PC-9 (cell line): ENCODE measurements at regions not wholly inside any gene's neighbourhood (a gene's known extent, or its start where the extent isn't known, plus 50 kb on each side); places are given as distances from the start of the nearest gene placed in this dataset.

Experiments used
- BruUV-seq: library from RNA; stranded (reverse); fragments of 400-500 nt; replicated peaks from 2 replicates; lab custom pipeline; 2021; lab: Mats Ljungman, UMichigan
- CTCF ChIA-PET: fragments of 300-600 bp; sonication (Branson Sonifier 250); formaldehyde crosslinking; loops from one replicate; lab custom pipeline; 2022; ENCODE audit warnings: antibody characterized with exemption; lab: Charles Lee
- POLR2A ChIA-PET: fragments of 300-600 bp; sonication (Branson Sonifier 250); formaldehyde crosslinking; loops from one replicate; lab custom pipeline; 2022; ENCODE audit warnings: antibody characterized with exemption; ENCODE audit not compliant: unreplicated experiment; lab: Charles Lee
- DNase-seq, 2 experiments: peaks; one replicate each; pipeline versions ENCODE4 v3.0.0 to v3.0.0-alpha.2; 2015 to 2022; ENCODE audit warnings: mixed read lengths in 1 of 2
- H2AFZ ChIP-seq: fragments of 200-600 bp; sonication (generic); 2 replicates; pipeline ENCODE4 v1.8.1; 2017; ENCODE audit warnings: antibody characterized with exemption
- H3F3A ChIP-seq: fragments of 200-600 bp; sonication (generic); 2 replicates; pipeline ENCODE4 v1.8.1; 2017; ENCODE audit warnings: antibody characterized with exemption, mild to moderate bottlenecking, low read depth; ENCODE audit not compliant: insufficient read depth
- H3K27ac ChIP-seq: fragments of 200-600 bp; sonication (generic); 2 replicates; pipeline ENCODE4 v1.6.1; 2016; ENCODE audit warnings: mixed run types
- H3K27me3 ChIP-seq: fragments of 200-600 bp; sonication (generic); 2 replicates; pipeline ENCODE4 v1.6.1; 2016; ENCODE audit warnings: low read depth, mixed run types; ENCODE audit not compliant: insufficient read depth
- H3K36me3 ChIP-seq: fragments of 200-600 bp; sonication (generic); 2 replicates; pipeline ENCODE4 v1.6.1; 2016; ENCODE audit warnings: low read depth, mixed run types
- H3K4me1 ChIP-seq: fragments of 200-600 bp; sonication (generic); replicated peaks from 2 replicates; pipeline ENCODE4 v1.6.1; 2016; ENCODE audit warnings: mixed run types; ENCODE audit not compliant: insufficient read depth
- H3K4me2 ChIP-seq: fragments of 200-600 bp; sonication (generic); 2 replicates; pipeline ENCODE4 v1.6.1; 2017; ENCODE audit warnings: mixed run types
- H3K4me3 ChIP-seq: fragments of 200-600 bp; sonication (generic); 2 replicates; pipeline ENCODE4 v1.6.1; 2016; ENCODE audit warnings: mixed run types
- H3K79me2 ChIP-seq: fragments of 200-600 bp; sonication (generic); 2 replicates; pipeline ENCODE4 v1.6.1; 2017; ENCODE audit warnings: low read depth, mixed run types
- H3K9me2 ChIP-seq: fragments of 200-600 bp; sonication (generic); 2 replicates; pipeline ENCODE4 v1.8.1; 2017; ENCODE audit warnings: mild to moderate bottlenecking; ENCODE audit not compliant: insufficient read depth
- H3K9me3 ChIP-seq: fragments of 200-600 bp; sonication (generic); 2 replicates; pipeline ENCODE4 v1.8.1; 2016; ENCODE audit warnings: low read depth; ENCODE audit not compliant: insufficient read depth
- H4K20me1 ChIP-seq: fragments of 200-600 bp; sonication (generic); 2 replicates; pipeline ENCODE4 v1.8.1; 2017; ENCODE audit not compliant: insufficient read depth
- CTCF ChIP-seq: fragments of 200-600 bp; sonication (generic); conservative IDR thresholded peaks from 2 replicates; pipeline ENCODE4 v1.6.1; 2017; ENCODE audit warnings: mixed run types, antibody characterized with exemption, mild to moderate bottlenecking, moderate library complexity
- EZH2 ChIP-seq: fragments of 200-600 bp; sonication (generic); IDR thresholded peaks from 2 replicates; pipeline ENCODE4 v1.8.0; 2017; ENCODE audit warnings: antibody characterized with exemption, low read depth
- intact Hi-C: fragments of 100-400 bp; cut with micrococcal nuclease; formaldehyde crosslinking; loops from one replicate; pipeline ENCODE4 v1.10.0; 2022; ENCODE audit not compliant: unreplicated experiment

GRCh38 chr3:96491023-96491422, 323.4 kb upstream of the EPHA6 start:
- no peak overlapping the region for H3K4me3 ChIP-seq
- H4K20me1 ChIP-seq, result no peaks in the 10 kb centered on the region
- CTCF ChIA-PET, result no interaction called here
- H3K79me2 ChIP-seq, result no peaks in the 10 kb centered on the region
- no peak overlapping the region for H2AFZ ChIP-seq
- H3K27me3 ChIP-seq, result no peaks in the 10 kb centered on the region
- DNase-seq, result no peak
- H3K4me2 ChIP-seq, result no peak overlapping the region
- no peak for TF ChIP-seq CTCF
- TF ChIP-seq EZH2, result no peak
- H3K9me3 ChIP-seq, result no peaks in the 10 kb centered on the region
- H3F3A ChIP-seq, result no peaks in the 10 kb centered on the region
- H3K4me1 ChIP-seq, result no peaks in the 10 kb centered on the region
- intact Hi-C loops, result no loop called here
- H3K27ac ChIP-seq, result no peak overlapping the region
- POLR2A ChIA-PET, result no interaction called here
- H3K9me2 ChIP-seq, result no peaks in the 10 kb centered on the region
- BruUV-seq, result no TSS peak
- H3K36me3 ChIP-seq, result no peaks in the 10 kb centered on the region

- ChIA-PET POLR2A (no interaction called here), CTCF (no interaction called here)
- Histone ChIP-seq H3K79me2 (no peaks in the 10 kb centered on the region), H3F3A (no peaks in the 10 kb centered on the region), H3K9me2 (no peaks in the 10 kb centered on the region), H3K4me1 (no peaks in the 10 kb centered on the region), H4K20me1 (no peaks in the 10 kb centered on the region), H3K27ac (no peak overlapping the region), H3K4me2 (no peak overlapping the region), H3K27me3 (no peaks in the 10 kb centered on the region), H3K9me3 (no peaks in the 10 kb centered on the region), H3K36me3 (no peaks in the 10 kb centered on the region), H2AFZ (no peak overlapping the region), H3K4me3 (no peak overlapping the region)
- BruUV-seq, result no TSS peak
- no peak for TF ChIP-seq CTCF
- no peak for TF ChIP-seq EZH2
- intact Hi-C loops, result no loop called here
- no peak for DNase-seq
Measured at GRCh38 chr3:96491868-96492267, 322.5 kb upstream of the EPHA6 start.

GRCh38 chr3:96510334-96510733, 304.1 kb upstream of the EPHA6 start:
- H3K27ac ChIP-seq, result no peak overlapping the region
- no peaks in the 10 kb centered on the region for H3K27me3 ChIP-seq
- H3K9me3 ChIP-seq, result no peaks in the 10 kb centered on the region
- ChIA-PET POLR2A (no interaction called here), CTCF (no interaction called here)
- H3K79me2 ChIP-seq, result no peaks in the 10 kb centered on the region
- intact Hi-C loops, result no loop called here
- peak in 1 of 2 experiments; percentile 25 for DNase-seq
- no peaks in the 10 kb centered on the region for H3F3A ChIP-seq
- no peaks in the 10 kb centered on the region for H3K36me3 ChIP-seq
- BruUV-seq, result no TSS peak
- no peak overlapping the region for H2AFZ ChIP-seq
- no peaks in the 10 kb centered on the region for H3K9me2 ChIP-seq
- H3K4me2 ChIP-seq, result no peak overlapping the region
- no peak overlapping the region for H3K4me3 ChIP-seq
- no peaks in the 10 kb centered on the region for H3K4me1 ChIP-seq
- TF ChIP-seq EZH2, result no peak
- no peak for TF ChIP-seq CTCF
- H4K20me1 ChIP-seq, result no peaks in the 10 kb centered on the region
